AG10803 (cell line): ENCODE measurements at regions not wholly inside any gene's neighbourhood (a gene's known extent, or its start where the extent isn't known, plus 50 kb on each side); places are given as distances from the start of the nearest gene placed in this dataset.
A peak's percentile ranks its signal among the peaks of the same experiment; 100 is the strongest.

ENCODE experiments used
- DNase-seq: peaks from one replicate; pipeline ENCODE4 v3.0.0; 2010; ENCODE audit warnings: low read depth
- H3K4me3 ChIP-seq: 2 replicates; pipeline ENCODE4 v1.5.1; 2011; ENCODE audit warnings: mild to moderate bottlenecking, low read length, control low read depth
- CTCF ChIP-seq: conservative IDR thresholded peaks from 2 replicates; pipeline ENCODE4 v1.5.1; 2011; ENCODE audit warnings: mild to moderate bottlenecking, low read length, control low read depth, inconsistent platforms

- TF ChIP-seq CTCF = no peak
- no peak for DNase-seq
- H3K4me3 ChIP-seq = no peak overlapping the region
Observed at GRCh38 chr5:13251623-13252376, 692.7 kb downstream of the DNAH5 start.

GRCh38 chr5:13250464-13251291, 693.8 kb downstream of the DNAH5 start:
- peak; percentile 57 for TF ChIP-seq CTCF
- H3K4me3 ChIP-seq = no peak overlapping the region
- peak; percentile 1 for DNase-seq

DNA sequence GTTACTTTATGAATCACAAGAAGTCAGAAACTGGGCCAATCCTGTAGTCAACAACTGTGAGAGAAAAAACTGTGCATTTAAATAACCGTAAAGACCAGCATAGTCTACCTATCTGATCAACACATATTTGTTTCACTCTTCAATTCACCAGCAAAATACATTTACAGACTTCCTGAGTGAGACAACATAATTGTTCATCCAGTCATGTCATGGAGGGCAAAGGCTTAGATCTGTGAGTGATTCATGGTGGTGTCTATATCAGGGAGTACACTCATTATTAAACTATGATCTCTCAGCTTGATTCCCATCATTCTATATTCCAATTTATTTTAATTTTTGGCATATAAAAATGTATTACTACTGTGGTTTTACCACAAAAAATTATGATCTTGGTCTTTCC, 694.6 kb downstream of the DNAH5 start:
- H3K4me3 ChIP-seq = no peak overlapping the region
- no peak for DNase-seq
- no peak for TF ChIP-seq CTCF

- H3K4me3 ChIP-seq = no peak overlapping the region
- TF ChIP-seq CTCF = no peak
- no peak for DNase-seq
Observed at GRCh38 chr5:13248253-13248652, 696.2 kb downstream of the DNAH5 start.

- H3K4me3 ChIP-seq = no peak overlapping the region
- no peak for TF ChIP-seq CTCF
- DNase-seq = no peak
Observed at GRCh38 chr5:13246053-13246452, 698.4 kb downstream of the DNAH5 start.

GRCh38 chr5:13244151-13244550, 700.3 kb downstream of the DNAH5 start:
- TF ChIP-seq CTCF = no peak
- no peak overlapping the region for H3K4me3 ChIP-seq
- DNase-seq = no peak

- no peak overlapping the region for H3K4me3 ChIP-seq
- TF ChIP-seq CTCF = no peak
- DNase-seq = no peak
Observed at GRCh38 chr5:13227513-13227912, 717.0 kb downstream of the DNAH5 start.
